Renal cortex interstitium (tissue), 11 donors: ENCODE measurements at regions not wholly inside any gene's neighbourhood (a gene's known extent, or its start where the extent isn't known, plus 50 kb on each side); places are given as distances from the start of the nearest gene placed in this dataset.

Experiments used
- DNase-seq, 11 donors: peaks; one replicate each; pipeline ENCODE4 v3.0.0-alpha.2; 2013; ENCODE audit warnings: low read depth in 9 of 11, low spot score in 4 of 11; ENCODE audit errors: extremely low read depth in 1 of 11

DNA sequence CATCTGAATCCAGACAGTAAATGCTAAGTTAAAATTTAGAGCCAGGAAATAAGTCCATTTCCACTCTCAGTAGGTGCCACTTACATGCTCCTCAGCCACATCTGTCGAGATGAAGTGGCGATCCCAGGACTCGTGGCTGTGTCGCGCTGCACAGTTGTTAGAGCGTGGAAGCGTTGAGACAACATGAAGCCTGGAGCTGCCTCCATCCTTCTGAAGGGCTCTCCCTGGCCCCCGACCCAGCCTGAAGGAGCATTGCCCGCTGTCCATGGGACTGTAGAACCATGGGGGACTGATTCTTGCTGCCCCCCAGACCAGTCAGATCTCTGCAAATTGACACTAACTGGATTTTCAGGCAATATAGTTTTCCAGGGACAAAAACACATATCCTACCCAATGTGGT is 58.9 kb downstream of the IRX1 start:
- no peak for DNase-seq

DNA sequence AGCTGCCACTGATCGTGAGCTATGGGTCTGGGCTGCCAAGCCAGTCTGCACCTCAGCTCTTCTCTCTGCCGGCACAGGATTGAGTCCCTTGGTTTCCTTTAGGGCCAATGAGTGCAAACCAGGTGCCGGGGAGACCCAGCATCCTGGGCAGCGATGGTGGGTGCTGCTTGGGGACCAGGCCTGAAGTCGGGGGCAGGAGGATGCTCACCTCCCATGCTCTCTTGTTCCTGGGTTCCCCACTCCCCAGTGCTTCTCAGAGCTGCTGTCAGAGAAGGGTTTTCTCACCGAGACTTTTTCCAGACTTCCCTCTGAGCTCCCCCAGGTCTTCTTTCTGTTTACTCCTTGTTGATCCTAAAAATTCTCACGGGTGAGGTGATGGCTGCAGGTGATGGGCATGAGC is 61.2 kb downstream of the IRX1 start:
- no peak for DNase-seq

DNA sequence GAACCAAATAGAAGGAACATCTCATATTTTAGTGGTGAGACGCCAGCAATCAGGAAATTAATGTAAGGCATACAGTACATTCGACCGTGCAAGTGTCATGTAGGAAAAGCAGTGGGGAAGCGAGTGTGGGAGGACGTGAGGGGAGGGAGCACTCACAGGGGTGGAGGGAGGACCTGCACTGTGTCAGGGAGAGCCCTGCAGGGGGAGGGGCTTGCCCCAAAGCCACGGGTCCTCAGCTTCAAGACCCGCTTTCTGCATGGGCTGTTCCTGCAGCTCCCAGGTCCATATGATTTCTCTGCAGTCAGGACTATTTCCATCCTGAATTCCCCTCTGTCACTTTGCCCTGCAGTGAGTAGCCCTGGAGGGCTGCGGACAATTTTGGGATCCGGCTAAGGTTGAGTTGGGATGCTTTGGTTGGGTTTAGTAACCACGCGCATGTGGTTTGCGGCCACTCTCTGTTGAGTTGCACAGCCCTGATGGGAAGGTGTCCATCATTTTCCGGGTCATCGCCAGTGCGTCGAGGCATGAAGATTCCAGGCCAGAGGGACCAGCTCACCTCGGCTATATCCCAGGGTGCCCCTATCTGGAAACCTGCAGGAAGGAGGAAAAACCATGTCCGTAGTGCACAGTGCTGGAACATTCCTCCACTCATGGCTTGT is 61.9 kb downstream of the IRX1 start:
- DNase-seq: no peak

DNA sequence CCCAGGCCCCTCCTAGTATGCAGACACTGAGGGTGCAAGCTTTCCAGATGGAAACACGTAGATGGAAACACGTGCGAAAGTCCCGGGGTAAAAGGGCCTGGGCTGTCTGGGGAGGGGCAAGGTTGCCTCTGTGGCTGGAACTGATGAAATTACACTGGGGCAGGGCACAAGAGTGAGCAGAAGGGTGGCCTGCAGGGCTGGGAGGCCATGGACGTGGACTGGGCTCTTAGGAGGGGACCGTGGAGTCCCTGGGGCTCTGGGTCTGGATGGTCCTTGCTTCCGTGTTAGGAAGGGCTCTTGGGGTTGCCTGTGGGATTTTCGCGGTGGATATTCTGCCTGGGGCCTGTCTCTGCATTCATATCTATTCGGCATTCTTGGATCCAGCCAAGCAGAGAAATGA is 63.3 kb downstream of the IRX1 start:
- DNase-seq: no peak

DNA sequence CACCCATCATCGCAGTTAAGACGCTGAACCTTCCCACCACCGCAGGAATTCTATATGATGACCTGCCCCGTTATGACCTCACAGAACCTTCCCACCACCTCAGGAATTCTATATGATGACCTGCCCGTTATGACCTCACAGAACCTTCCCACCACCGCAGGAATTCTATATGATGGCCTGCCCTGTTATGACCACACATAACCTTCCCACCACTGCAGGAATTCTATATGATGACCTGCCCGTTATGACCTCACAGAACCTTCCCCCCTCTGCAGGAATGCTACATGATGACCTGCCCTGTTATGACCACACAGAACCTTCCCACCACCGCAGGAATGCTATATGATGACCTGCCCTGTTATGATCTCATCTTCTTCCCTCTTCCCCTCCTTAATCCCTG is 64.3 kb downstream of the IRX1 start:
- no peak for DNase-seq

DNA sequence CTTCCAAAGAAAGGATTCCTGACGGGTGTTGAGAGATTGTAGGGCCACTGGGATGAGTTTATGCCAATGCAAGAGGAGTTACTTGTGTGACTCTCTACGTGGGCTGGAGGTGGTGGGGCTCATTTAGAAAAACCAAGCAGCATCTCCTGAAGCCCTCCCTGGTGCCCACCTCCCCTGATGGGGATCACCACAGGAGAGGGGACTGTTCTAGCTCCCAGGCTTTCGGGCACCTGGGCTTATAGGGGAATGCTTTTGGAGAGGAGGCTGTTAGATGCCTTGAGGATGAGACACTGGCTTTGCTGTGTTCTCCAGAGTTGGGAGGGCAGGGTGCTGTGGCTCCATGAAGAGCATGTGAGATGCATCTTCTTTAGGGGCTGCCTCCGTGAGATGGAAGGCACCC is 65.0 kb downstream of the IRX1 start:
- no peak for DNase-seq

DNA sequence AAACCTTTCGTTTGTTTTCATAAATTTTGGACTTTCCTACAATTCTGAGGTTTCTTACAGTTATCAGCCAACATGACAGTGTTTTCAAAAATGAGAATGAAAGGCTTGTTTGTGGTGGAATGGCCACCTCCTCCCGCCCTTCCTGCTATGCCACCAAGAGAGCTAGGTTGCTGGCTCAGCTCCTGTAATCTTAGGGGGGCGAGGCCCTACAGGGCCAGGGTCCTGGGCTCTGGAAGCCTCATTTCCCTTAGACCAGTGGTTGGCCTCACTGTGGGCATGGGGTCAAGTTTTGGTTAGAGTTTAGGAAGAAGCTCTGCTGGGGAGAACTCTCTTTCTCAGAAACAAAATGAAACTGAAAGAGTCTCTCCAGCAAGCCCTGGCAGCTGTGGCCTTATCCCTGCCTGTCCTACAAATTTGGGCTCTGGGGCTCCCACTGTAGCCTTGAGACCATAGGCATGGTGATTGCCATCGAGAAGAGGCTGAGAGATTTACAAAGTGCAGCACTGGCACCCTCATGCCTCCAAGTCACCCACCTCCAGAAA is 66.2 kb downstream of the IRX1 start:
- no peak for DNase-seq

DNA sequence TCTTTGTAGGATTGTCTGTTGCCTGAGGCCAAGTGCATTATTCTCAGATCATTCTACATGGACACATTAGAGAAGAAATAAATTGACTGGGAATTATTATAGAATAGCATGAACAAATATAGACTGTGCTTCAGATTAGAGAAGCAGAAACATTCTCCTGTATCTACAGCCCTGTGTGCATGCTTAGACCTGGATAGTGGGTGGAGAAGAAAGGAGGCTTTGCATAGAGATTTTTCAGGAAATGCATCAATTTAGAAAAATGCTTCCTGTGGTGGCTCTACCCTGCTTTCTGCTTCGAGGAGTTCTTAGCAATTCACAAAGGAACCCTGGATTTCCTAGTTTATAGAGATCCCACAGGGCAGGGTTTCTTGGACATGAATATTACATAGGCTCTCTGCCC is 66.7 kb downstream of the IRX1 start:
- DNase-seq: no peak

DNA sequence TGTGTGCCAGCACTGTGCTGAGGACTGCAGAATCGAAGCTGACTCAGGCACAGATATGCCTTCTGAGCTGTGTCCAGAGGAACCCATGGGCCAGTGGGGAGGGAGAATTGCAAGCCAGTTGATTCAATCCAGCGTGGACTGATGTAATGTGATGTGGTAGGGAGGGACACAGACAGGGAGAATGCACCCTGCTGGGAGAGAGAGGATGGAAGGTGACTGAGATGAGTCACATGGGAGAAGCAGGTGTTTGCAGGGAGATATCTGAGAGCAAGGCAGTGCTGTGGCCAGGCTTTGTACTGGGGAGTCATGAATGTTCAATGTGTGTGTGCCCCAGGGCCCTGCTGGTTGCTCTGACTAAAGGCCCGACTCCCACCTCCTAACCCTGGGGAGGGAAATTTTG is 75.7 kb downstream of the IRX1 start:
- no peak for DNase-seq

DNA sequence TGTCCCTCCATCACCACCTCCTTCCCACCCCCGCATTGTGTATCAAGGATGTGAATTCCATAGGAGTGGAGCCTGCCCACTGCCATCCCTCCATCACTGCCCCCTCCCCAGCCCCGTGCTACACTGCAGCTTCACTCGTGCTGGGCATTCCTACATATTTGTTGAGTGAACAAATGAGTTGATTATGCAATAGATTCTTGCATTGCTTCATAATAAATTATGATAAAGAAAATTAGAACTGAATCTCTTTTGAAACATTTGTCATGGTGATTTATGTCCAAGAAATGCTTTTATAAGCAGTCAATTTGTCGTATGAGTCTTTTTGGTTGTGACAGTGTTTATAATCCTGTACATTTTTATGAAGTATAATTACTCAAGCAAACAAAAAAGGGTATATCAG is 83.2 kb downstream of the IRX1 start:
- DNase-seq: no peak

DNA sequence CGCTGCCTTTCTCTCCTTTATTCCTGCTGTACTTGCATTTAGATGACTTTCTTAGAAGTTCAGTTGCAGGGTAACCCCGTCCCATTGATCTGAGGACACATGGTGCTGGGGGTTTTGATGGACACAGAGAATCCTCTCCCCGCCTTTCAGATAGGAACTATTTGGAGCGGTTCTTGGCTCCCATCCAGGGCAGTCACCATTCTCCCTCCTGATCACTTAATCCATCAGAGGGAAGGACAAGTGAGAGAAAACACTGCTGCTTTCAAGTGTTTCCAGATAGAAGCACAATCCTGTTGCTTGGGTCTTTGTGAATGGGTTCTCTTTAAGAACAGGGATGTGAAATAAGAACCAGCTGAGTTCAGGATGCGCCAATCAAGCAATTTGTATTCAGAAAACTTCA is 85.2 kb downstream of the IRX1 start:
- DNase-seq: no peak

DNA sequence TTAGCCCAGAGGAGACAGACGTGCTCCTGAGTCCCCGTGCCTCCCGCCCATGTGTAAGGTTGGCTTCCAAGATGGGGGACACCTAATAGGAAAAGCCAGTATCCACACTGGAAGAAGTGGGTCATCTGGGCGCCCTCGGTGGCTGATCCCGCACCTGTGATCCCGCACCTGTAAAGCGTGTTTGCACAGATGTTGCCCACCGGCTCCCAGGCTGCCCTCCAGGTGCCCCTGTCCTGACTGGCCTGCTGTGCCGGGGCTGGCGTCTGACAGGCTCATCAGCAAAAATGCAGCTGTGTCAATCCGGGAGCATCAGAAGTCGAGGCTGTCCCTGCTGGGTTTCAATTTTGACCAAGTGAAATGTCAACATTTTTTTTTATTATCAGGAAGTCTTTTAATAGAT is 88.5 kb downstream of the IRX1 start:
- DNase-seq: no peak

DNA sequence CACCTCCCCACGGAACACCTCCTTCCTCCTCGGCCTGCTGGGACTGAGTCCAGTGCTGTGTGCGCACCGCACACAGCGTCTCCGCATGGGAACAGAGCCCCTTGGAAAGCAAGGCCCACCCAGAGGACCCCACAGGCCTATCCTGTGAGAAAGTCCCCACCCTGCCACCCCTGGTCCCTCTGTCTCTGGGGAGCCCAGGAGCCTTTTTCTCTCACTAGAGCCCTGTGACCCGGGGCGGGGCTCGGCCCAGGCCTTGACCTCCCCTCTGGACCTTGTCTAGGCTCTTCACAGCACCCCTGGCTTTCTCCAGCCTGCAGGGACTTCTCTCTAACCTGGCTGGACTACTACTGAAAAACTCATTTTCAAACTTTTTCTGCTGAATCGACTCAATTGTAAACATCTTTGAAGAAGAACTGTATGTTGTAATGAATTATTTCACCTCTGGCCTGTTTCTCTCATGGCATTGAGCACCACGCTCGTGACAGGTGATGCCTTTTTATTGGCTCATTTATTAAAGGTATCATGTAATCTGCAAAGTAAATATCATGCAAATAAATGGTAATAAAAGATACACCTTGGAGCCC is 89.2 kb downstream of the IRX1 start:
- DNase-seq: no peak

DNA sequence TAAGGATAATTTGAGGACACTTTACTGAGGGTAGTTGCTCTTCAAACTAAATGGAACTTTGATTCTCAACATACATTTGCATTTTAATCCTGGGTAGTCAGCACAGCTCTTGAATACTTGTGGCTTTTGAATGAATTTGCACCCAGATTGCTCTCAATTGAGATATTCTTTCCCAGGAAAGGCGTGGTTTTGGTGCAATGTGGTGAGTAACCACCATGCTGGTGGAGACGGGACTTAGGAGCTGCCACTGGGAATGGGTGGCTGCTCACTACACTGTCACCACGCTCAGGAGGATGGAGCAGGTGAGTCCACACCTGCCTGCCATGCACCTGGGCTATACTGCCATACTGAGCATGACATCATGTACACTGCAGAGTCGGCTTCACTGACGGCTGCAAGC is 99.2 kb downstream of the IRX1 start:
- no peak for DNase-seq

DNA sequence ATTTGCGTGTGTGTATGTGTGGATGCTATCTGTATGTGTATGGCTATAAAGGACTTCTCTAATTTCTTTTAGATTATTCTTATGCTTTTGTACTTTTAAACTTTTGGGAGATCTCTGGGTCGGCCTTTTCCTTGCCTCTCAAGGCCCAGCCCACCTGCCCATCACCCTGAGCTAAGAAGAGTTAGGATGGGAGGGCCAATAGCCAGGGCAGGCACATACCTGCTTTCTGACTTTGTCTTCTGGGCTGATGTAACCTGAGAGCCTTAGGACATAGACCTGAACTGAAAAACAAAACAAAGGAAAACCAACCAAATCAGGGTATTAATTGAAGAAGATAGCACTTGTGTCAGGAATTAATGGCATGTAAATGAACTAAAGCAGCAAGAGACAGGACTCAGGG is 100.2 kb downstream of the IRX1 start:
- no peak for DNase-seq

DNA sequence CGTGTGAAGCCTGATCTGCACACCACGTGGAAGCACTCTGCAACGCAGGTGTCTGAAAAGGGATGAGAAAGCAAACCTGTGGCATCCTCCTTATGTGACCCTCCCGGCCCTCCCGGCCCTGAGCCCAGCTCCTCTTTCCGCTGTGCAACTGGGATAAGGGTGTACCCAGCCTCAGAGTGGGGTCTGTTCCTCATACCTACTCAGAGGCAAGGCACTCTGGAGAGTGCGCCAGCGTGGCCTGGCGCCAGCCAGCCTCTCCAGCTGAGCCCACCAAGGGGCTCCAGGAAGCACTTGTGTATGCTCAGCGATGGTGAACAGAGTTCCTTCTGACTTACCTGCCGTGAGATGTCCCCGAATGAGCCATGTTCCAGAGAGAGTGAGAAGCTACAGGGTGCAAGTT is 102.8 kb downstream of the IRX1 start:
- DNase-seq: no peak

DNA sequence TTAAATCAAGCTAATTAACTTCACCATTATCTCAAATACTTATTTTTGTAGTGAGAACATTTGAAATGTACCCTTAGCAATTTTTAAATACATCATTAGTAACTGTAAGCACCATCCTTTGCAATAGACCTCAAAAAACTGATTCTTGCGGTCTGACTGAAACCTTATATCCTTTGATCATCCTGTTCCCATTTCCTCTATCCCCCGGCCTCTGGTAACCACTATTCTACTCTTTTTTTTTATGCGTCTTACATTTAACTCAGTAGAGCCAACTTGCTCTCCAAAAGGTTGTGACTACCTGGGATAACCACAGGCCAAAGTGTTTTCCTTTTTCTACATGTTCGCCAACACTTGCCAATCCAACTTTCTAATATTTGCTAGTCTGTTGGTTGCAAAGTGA is 106.1 kb downstream of the IRX1 start:
- DNase-seq: no peak

DNA sequence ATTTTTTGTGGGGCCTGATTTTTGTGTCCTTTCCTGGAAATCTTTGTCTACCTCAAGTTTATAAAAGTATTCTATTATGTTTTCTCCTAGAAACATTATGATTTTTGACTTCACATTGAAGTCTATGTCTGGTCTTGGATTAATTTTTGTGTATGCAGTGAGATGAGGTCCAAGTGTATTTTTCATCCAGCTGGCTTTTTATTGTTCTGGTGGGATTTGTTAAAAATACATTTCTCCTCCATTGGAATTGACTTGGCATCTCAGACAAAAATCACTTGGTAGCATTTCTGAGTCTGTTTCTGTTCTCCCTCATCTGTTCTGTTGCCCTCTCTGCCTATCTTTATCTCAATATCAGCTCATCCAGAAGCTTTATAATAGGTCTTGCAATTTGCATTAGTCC is 109.0 kb downstream of the IRX1 start:
- DNase-seq: no peak

DNA sequence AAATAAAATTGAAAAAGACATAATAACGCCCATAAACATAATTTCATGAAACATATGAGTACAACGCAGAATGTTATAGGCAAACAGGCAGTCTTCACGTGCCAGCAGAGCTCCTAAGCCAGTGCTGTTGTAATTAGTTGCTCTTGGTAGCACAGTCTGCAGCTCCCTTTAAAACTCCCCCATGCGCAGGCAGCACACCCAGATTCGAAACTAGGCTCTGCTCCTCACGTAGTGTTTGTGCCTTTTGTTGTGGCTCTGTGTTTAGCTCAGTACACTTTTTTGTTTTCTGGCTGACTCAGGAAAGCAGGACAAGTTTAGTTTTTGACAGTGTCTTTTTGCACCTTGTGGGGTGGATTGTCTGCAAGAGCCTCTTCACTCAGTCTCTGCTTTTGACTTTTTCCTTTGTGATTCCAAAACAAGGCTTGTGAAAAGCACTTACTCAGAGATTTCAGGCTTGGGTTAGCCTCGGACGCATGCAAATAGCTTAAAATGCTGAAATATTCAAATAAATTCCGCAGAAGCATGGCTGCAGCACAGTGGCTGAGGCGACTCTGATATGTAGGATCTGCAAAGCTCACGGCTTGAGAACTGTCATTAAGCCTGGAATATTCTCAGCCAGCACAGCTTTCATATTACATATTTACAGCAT is 113.6 kb downstream of the IRX1 start:
- no peak for DNase-seq

DNA sequence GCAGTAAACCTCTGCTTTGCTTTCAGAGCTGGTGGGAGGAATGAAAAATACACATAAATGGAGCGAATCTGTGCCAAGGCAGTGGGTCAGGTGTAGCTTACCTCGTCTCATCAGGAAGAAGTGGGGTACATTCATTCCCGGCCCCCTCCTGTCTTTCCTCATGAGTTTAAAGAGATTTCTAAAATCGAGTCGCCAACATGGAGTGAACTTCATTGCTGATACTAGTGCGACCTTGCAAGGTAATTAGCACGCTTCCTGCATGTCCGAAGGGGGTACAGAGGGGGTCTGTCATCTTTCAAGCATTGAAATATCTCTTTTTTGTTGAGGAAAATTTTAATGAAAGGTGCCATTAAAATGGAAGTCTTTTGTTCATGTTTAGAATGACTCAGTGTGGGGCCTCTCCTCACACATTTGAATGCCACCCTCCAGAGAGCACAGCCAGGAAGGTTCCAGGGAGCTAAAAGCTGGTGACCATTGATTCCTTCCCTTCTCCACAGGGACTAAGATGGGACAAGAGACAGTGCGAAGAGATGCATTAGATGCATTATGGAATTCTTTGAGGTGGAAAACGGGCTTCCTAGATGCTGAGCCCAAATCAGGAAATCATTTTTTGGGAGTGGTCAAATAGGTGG is 114.2 kb downstream of the IRX1 start:
- no peak for DNase-seq
